K562 (cell line): ENCODE measurements at regions not wholly inside any gene's neighbourhood (a gene's known extent, or its start where the extent isn't known, plus 50 kb on each side); places are given as distances from the start of the nearest gene placed in this dataset.

Source experiments
- EZH2 ChIP-seq: IDR thresholded peaks from 2 replicates; pipeline ENCODE4 v1.6.1; 2012; ENCODE audit warnings: low read depth, mild to moderate bottlenecking, inconsistent platforms, low read length, borderline replicate concordance
- NR3C1 ChIP-seq: sonication (generic); formaldehyde crosslinking; IDR thresholded peaks from 2 replicates; pipeline ENCODE4 v1.8.1; 2022; ENCODE audit warnings: missing genetic modification reagents
- TAF9B ChIP-seq: fragments of 450-650 bp; IDR thresholded peaks from 2 replicates; pipeline ENCODE4 v1.6.1; 2018; ENCODE audit warnings: mild to moderate bottlenecking; ENCODE audit not compliant: partially characterized antibody

- TF ChIP-seq EZH2 (no peak), NR3C1 (CRISPR knock-in tag) (no peak), TAF9B (no peak)
Observed at GRCh38 chr9:119559986-119560385, 190.8 kb upstream of the BRINP1 start.
